ENCODE measurements at regions not wholly inside any gene's neighbourhood (a gene's known extent, or its start where the extent isn't known, plus 50 kb on each side); places are given as distances from the start of the nearest gene placed in this dataset.

DNA sequence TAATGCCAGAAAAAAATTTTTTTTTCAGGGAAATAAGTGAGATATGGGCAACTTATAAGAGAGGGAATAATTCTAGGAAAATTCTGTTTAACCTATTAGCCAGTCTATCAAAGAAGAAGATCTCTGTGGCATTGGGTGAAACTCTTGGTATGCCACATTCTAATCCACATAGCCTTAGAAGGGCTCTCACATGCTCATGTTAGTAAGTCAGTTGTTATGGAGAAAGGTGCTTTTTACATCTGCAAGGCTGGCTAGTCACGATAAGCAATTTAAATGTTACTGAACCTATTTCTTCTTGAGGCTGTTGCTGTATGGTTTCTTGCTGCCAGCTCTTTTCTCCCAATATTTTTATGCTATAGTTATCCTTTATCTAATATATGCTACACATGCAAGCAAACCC is 89.9 kb upstream of the MAGI1 start:
- DNase-seq (ENCODE audit: low spot score), result no peak

DNA sequence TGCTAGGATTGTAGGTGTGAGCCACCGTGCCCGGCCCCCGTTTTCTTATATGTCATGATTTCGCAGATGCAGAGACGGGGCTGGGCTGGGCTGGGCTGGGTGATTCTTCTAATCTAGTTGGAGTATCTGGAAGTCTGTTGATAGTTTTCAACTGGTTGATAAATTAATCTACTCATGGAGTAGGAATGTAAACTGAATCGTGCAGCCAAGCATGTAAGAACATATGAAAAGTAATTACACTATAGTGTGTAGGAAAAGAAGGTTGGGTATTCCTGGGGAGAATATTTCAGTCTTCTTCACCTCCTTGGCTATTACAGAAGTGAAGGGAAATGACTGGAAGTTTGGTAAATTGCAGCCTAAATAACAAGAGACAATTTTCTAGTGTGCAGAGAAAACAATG is 82.6 kb upstream of the MAGI1 start:
- no peak for DNase-seq (ENCODE audit: low spot score)

DNA sequence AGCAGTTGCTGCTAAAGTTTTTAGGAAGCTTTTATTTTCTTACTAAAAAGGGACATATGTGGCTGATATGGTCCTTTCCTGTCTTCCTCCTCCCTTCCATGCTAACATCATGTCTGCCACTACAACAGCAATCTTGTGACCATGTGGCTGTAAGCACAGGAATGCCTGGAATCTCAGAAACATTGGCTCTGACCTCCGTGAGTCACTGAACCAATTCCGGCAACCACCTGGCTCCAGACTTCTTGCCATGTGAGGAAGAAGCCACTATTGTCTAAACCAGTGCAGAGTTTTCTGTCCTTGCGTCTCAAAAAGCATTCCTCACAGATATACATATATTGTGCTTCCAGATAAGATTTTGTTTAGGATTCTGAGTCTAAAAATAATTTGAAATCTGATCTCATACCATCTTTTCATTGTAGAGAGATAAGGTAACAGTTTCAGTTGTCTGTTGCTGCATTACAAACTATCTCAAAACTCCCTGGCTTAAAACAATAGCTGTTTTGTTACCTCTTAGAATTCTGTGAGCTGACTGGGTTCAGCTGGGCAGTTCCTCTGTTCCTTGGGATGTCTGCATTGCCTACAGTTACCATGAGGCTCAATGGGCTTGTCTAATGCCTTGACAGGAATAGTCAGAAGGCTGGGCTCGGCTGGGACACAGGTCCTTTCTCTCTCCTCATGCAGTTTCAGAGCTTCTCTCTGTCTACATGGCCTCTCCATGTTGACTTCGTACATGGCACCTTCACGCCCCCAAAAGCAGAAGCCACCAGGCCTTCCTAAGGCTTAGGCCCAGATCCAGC is 77.3 kb upstream of the MAGI1 start:
- peak; percentile 93 for DNase-seq (ENCODE audit: low spot score)

DNA sequence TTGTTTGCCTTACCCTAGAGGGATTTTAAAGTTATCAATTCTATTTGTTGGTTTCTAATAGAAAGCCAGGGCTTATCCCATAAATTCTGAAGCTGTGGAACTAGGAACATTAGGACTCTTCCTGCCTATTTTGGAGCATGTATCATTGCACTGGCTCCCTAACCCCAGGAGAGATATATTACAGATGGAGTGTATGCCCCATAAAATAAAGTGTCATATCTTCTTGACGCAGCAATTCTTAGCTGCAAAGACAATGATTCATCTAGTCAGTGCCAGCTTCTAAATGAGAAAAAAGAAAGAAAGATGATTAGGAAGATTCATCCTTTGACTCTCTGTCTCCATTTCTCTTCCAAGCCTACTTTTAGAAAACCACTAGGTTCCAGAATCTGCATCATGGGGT is 74.8 kb upstream of the MAGI1 start:
- no peak for DNase-seq (ENCODE audit: low spot score)

DNA sequence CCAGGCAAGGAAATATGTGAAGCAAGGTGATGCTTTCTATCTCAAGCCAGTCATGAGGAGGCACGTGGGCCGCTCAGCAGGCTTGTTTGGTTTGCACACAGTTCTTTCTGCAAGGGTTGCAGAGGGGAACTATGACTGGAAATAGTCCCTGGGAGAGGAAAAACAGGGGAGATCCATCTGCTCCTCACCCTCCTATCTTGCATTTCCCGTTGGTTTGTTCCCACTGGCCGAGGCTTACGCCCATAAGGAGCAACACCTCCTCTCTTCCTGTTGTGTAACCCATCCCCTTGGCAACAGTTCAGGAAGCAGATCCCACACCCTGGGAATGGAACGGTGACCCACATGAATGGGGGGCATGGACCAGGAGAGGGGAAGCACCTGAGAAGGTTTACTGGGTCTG is 72.1 kb upstream of the MAGI1 start:
- peak; percentile 57 for DNase-seq (ENCODE audit: low spot score)

DNA sequence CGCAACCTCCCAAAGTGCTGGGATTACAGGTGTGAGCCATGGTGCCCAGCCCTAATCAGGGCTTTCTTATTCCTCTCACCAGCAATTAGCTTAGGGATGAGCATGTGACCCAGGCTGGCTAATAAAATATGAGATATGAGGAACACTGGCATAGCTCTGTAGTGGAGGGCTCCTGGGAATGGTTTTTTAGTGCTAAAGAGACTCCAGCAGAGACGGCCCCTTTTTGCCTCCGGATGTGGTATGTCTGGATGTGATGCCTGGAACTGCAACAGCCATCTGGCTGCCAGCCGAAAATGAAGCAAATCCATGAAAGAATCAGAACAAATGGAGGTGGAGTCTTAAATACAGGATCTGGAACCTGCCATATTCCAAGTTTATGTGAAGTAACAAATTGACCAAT is 69.1 kb upstream of the MAGI1 start:
- no peak for DNase-seq (ENCODE audit: low spot score)

DNA sequence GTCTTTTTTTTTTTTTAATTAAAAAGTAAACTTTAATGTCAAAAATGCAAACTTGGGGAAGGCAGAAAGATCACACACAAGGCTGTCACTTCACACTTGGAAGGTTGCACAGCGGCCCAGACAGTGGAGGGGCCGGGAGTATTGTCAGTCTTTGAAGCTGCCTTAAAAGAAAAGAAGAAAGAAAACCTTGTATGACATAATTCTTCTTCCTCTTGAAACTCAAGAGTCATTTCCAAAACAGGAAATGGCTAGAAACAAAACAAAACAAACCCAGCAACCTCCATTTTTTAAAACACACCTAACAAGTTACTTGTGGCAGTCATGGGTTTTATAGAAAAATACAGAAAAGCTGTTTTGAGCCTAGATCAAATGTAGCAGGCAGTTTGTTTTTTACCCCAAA is 68.1 kb upstream of the MAGI1 start:
- DNase-seq (ENCODE audit: low spot score), result no peak

DNA sequence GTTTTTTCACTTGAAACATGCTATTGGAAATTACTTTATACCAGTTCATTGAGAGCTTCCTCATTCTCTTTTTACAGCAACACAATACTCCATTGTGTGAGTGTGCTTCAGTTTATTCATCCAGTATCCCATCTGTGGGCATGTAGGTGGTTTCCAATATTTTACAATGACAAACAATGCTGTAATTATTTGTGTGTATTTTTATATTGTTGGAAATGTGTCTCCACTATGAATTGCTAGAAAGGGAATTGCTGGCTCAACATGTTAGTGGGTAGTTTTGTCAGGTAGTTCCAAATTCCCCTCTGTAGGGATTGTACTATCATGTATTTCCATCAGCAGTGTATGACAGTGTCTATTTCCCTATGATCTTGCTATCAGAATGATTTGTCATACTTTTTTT is 65.8 kb upstream of the MAGI1 start:
- no peak for DNase-seq (ENCODE audit: low spot score)

DNA sequence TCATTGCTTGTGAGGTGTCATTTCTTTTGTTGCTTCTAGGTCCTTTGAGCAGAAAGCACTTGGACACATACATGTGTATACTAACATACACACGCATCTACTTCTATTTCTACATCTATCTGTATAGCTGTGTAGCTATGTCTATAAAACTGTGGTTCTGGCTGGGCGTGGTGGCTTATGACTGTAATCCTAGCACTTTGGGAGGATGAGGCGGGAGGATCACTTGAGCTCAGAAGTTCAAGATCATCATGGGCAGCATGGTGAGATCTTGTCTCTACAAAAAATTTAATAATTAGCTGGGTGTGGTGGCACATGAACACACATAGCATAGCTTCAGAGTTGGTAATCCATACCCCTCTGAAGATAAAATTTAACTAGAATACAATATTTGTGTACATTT is 65.0 kb upstream of the MAGI1 start:
- no peak for DNase-seq (ENCODE audit: low spot score)

DNA sequence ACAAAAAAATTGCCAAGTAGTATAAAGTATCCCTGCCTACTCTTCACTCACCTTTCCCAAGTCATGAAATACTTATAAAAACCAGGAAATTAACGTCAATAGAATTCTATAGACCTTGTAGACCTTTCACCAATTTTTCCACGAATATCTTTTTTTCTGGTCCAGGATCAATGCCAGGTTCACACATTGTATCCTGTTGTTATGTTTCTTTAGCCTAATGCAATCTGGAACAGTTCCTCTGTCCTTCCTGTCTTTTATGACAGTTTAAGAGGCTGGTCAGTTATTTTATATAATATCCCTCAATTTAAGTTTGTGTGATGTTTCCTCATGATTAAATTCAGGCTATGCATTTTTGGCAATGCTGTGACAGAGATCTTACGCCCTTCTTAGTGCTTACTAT is 63.2 kb upstream of the MAGI1 start:
- no peak for DNase-seq (ENCODE audit: low spot score)

DNA sequence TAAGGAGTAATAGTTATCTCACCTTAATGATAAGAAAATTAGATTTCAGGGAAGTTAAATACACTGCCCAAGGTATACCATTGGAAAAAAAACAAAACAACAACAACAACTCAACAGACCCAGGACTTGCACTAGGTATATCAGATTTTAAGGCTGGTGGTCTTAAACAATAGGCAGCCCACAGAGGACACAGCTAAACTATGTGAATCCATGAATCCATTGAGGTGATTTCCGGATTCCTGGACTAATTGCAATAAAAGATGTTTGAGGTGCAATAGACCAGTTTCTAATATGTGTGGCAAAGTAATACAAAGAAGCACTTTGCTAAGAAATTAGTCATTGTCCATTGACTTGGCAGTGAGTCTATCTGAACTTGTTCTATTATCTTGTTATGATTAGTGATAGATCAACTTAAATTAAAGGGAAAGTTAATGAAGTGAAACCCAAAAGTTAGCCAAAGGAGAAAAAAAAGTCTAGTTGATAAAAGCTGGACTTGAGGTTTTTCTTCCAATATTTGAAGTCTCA is 60.9 kb upstream of the MAGI1 start:
- no peak for DNase-seq (ENCODE audit: low spot score)

DNA sequence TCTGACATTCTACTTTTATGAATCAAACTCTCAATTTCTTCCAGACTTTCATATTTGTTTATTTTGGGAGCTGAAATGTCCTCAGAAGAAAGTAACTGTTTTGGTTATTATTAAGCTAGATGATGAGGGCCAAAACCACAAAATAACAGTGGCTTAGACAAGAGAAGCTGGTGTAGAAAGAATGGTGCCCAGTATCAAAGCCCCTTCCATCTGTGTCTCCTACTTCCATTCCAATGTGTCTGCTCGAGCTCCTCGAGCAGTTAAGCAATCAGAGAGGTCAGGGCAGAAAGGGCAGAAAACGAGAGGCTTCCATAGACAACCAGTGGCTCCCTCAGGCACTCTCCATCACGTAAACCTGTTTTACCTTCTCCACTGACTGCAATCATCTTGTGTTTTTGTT is 59.7 kb upstream of the MAGI1 start:
- DNase-seq (ENCODE audit: low spot score), result no peak

DNA sequence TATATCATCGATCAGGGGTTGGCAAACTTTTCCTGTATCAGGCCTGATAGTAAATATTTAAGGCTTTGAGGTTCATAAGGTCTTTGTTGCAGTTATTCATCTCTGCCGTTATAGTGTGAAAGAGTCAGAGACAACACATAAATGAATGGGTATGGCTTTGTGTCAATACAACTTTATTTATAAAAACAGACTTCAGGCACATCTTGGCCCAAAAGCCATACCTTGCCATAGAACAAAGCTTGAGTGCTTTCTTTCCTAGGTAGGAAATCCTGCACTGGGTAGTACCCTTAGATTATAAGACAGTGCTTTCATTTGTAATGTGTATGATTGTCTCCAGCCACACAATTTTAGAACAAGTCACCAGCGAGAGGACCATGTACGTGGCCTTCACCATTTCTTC is 58.9 kb upstream of the MAGI1 start:
- DNase-seq (ENCODE audit: low spot score), result no peak

DNA sequence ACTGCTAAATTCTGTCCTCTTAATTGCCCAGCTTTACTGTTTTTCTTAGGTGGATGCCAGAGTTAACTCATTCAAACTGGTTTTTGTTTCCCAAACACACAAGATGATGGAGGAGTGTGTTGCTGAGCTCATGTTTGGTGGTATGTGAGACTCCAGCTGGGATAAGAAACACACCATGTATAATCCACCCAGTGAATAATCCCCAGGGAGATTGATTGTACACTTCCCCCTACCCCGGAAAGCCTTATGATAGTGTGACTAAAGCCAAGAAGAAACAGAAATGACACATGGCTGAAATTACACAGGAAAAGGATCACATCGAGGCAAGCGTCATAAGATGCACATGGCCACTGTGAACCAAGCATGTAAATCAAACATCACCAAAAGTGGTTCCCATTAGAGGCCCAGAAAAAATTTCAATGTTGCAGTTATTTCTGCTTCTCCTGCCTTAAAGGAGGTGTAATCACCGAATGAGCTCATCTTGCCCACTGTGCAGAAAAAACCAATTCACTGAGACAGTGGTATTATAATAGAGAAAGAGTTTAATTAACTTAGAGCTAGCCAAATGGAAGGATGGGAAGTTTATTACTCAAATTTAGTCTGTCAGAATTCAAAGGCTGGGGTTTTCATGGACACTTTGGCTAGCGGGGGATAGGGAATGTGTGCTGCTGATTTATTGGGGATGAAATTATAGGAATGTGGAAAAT is 56.7 kb upstream of the MAGI1 start:
- no peak for DNase-seq (ENCODE audit: low spot score)

DNA sequence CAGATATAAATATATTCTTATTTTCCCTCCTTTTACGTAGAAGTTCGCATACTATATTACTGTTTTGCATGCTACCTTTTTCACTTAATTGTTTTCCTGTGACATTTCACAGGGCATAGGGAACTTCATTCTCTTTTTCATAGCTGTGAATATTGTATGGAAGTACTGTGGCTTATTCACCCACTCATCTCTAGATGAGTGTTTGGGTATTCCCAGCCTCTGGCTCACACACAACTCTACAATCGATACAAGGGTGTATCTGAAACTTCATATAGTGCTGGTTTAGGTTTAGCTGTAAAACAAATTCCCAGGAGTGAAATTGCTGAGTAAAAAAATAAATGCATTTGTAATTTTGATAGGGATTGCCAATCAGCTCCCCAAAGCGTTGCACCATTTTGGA is 55.3 kb upstream of the MAGI1 start:
- DNase-seq (ENCODE audit: low spot score), result no peak

DNA sequence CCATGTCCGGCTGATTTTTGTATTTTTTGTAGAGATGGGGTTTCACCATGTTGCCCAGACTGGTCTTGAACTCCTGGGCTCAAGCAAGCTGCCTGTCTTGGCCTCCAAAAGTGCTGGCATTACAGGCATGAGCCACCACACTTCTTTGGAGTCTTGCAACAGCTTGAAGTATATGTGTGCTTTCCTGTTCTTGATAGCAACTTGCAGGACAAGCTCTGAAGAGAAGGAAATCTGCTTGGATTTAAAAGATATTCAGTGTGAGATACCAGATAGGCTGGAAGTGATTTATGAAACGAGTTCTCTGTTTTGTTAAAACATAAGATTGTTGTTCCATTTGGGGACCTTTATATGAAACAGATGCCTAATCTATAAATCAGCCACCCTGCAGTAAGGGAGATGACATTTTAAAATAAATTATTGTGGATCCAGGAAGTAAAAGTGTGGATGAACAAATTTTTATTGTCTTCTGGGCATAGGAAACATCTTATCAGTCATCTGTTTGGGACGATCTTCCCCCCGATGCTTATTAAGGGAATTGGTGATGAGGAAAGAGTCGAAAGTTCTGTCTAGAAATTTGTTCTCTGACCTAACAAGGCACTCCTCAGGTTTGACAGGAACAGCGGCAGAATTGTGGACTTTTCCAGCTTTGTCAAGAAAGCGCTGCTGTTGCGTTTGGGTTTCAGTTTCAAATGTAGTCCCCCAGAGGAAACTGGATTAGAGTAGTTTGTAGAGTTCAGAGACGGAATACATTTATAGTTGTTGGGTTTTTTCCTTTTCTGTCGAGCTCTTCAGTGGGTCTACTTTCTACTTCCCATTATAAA is 53.7 kb upstream of the MAGI1 start:
- DNase-seq (ENCODE audit: low spot score), result no peak

Data from SW480 (cell line).